ENCODE measurements at regions not wholly inside any gene's neighbourhood (a gene's known extent, or its start where the extent isn't known, plus 50 kb on each side); places are given as distances from the start of the nearest gene placed in this dataset.
A peak's percentile ranks its signal among the peaks of the same experiment; 100 is the strongest.

DNA sequence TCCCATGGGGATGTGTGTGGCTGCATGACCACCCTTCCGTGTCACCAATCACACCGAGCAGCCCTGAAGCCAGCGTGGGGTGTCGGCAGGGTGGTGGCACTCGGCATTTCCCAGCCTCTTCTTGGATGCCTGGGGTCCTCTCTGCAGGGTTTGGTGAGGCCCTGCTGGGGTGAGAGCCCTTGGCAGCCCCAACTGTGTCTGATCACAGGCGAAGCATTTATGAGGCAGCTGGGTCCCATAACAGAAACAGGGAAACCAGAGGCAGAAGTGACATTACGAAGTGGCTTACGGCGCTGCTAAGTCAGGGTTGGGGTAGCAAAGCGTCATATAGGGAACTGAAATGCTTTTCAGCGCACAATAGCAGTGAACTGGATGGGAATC lies 92.3 kb upstream of the SEPTIN5 start:
- intact Hi-C loops (cut with DNase I), result loop anchor here (10.0 kb wide), 1 partner anchor 127 kb away; no protein-coding TSS in a partner anchor

DNA sequence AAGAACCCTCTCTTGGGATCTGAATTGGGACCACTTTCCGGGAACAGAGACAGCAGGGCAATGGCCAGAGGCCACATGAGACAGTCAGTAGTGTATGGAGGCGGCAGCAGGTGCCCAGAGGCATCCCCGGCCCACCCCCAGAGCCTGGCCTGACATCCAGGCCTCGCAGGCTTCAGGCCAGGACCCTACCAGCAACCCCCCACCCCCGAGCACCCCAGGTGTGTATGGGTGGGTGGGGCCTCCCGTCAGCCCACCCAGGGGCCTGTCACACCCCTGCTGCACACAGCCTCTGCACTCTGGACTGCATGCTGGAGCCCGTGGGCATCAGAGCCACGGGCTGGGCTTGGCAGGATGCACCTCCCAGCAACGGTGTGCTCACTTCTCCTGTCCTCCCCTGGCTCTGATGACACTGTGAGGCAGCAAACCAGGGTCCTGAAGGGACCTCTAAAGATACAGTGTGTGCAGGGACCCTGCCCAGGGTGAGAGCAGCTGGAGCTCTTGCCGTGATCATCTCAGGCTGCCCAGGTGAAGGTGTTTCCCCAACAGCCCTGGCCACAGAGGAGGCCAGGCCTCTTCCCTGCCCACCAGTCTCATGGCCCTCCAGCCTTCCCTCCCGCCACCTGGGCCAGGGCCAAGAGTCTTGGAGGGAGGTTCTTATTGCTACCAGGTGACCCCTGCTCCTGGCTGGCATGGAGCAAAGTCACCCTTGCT lies 88.8 kb upstream of the SEPTIN5 start:
- TF ChIP-seq, protein P1, sequence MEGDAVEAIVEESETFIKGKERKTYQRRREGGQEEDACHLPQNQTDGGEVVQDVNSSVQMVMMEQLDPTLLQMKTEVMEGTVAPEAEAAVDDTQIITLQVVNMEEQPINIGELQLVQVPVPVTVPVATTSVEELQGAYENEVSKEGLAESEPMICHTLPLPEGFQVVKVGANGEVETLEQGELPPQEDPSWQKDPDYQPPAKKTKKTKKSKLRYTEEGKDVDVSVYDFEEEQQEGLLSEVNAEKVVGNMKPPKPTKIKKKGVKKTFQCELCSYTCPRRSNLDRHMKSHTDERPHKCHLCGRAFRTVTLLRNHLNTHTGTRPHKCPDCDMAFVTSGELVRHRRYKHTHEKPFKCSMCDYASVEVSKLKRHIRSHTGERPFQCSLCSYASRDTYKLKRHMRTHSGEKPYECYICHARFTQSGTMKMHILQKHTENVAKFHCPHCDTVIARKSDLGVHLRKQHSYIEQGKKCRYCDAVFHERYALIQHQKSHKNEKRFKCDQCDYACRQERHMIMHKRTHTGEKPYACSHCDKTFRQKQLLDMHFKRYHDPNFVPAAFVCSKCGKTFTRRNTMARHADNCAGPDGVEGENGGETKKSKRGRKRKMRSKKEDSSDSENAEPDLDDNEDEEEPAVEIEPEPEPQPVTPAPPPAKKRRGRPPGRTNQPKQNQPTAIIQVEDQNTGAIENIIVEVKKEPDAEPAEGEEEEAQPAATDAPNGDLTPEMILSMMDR (IDR thresholded peaks at IDR 0.05), result no peak
- H3K27ac ChIP-seq, result no peak overlapping the region
- H3K36me3 ChIP-seq, result no peaks in the 10 kb centered on the region
- no peaks in the 10 kb centered on the region for H3K27me3 ChIP-seq (ENCODE audit: low read depth)
- intact Hi-C loops (cut with DNase I), result loop anchor here (10.0 kb wide), 1 partner anchor 131 kb away; no protein-coding TSS in a partner anchor
- H3K4me3 ChIP-seq, result no peak overlapping the region
- no peak for DNase-seq
- H3K9me3 ChIP-seq, result no peaks in the 10 kb centered on the region
- peaks cover 32% of the 10 kb centered on the region for H3K4me1 ChIP-seq
- ATAC-seq, result no peak

More for the DNA sequence above, 92.3 kb upstream of the SEPTIN5 start:
- Histone ChIP-seq H3K27ac (peak overlapping the region; percentile 77), H3K27me3 (ENCODE audit: low read depth) (no peaks in the 10 kb centered on the region), H3K4me3 (no peak overlapping the region), H3K36me3 (no peaks in the 10 kb centered on the region), H3K9me3 (no peaks in the 10 kb centered on the region), H3K4me1 (peaks cover 23% of the 10 kb centered on the region)
- TF ChIP-seq, protein P1 (IDR thresholded peaks at IDR 0.05), result no peak
- DNase-seq (no peak), ATAC-seq (peak in 1 of 2 donors; percentile 30)

DNA sequence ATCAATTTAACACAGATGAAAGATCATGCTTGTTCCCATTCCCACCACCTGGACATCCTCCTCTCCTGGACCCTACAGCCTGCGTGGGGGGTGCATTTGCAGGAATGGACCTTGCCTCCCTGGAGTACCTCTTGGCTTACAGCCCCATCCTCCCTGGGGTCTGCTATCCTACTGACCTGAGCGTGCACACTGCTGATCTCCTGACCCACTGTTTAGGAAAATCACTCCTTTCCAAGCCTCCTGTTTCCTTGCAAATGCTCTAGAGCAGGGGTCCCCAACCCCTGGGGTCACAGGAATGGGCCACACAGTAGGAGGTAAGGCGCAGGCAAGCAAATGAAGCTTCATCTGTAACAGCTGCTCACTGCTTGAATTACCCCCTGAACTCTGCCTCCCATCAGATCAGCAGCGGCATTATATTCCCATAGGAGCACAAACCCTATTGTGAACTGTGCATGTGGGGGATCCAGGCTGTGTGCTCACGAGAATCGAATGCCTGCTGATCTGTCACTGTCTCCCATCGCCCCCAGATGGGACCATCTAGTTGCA lies 88.2 kb upstream of the SEPTIN5 start:
- Histone ChIP-seq H3K4me1 (peaks cover 25% of the 10 kb centered on the region), H3K27ac (no peak overlapping the region), H3K36me3 (no peaks in the 10 kb centered on the region), H3K27me3 (ENCODE audit: low read depth) (no peaks in the 10 kb centered on the region), H3K9me3 (no peaks in the 10 kb centered on the region), H3K4me3 (no peak overlapping the region)
- TF ChIP-seq, protein P1 (IDR thresholded peaks at IDR 0.05), result no peak
- intact Hi-C loops (cut with DNase I), result loop anchor here (10.0 kb wide), 1 partner anchor 131 kb away; no protein-coding TSS in a partner anchor
- DNase-seq (no peak), ATAC-seq (no peak)

DNA sequence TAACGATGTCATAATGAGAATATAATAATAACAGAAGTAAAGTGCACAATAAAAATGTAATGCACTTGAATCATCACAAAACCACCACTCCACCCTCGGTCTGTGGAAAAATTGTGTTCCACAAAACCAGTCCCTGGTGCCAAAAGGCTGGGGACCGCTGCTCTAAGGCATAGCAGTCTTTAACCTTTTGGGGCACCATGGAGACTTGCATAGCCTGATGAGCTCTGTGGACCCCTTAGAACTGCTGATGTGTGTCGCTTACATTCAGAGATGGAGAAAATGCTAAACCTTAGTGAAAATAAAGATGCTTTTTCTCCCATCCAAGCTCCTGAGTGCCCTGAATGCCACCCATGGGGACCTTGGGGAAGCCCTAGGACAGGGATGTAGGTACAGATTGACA lies 87.6 kb upstream of the SEPTIN5 start:
- DNase-seq (no peak), ATAC-seq (no peak)
- no peak overlapping the region for H3K4me3 ChIP-seq
- H3K27ac ChIP-seq, result no peak overlapping the region
- H3K36me3 ChIP-seq, result no peaks in the 10 kb centered on the region
- TF ChIP-seq, protein P1 (IDR thresholded peaks at IDR 0.05), result no peak
- no peaks in the 10 kb centered on the region for H3K27me3 ChIP-seq (ENCODE audit: low read depth)
- no peaks in the 10 kb centered on the region for H3K9me3 ChIP-seq
- intact Hi-C loops (cut with DNase I), result loop anchor here (10.0 kb wide), 1 partner anchor 132 kb away; no protein-coding TSS in a partner anchor
- peaks cover 20% of the 10 kb centered on the region for H3K4me1 ChIP-seq

DNA sequence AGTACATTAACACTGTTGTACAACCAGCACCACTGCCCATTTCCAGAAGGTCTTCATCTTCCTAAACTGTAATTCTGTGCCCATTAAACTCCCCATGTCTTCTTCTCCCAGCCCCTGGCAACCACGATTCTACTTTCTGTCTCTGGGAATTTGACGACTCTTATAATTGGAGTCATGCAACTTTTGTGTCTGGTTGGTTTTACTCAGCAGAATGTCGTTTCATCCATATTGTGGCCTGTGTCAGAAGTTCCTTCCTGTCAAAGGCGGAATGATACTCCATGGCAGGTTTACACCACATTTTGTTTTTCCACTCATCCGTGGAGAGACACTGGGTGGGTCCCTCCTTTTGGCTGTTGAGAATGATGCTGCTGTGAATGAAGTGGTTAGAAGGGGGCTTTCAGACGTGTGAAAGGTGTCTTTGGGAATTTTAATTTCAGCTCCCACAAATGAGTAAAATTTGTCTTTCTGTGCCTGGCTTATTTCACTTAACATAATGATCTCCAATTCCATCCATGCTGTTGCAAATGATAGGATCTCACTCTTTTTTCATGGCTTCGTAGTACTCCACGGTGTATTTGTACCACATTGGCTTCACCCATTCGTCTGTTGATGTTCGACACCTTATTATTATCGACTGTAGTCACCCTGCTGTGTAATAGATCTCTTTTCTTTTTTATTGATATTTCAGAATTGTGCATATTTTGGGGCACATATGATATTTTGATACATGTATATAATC lies 86.1 kb upstream of the SEPTIN5 start:
- no peak overlapping the region for H3K4me3 ChIP-seq
- intact Hi-C loops (cut with DNase I), result loop anchor here (10.0 kb wide), 1 partner anchor 133 kb away; no protein-coding TSS in a partner anchor
- TF ChIP-seq, protein P1 (IDR thresholded peaks at IDR 0.05), result no peak
- no peaks in the 10 kb centered on the region for H3K36me3 ChIP-seq
- no peaks in the 10 kb centered on the region for H3K9me3 ChIP-seq
- peaks cover 12% of the 10 kb centered on the region for H3K4me1 ChIP-seq
- H3K27me3 ChIP-seq (ENCODE audit: low read depth), result no peaks in the 10 kb centered on the region
- no peak overlapping the region for H3K27ac ChIP-seq
- DNase-seq, result no peak
- ATAC-seq, result no peak

Measured in lower lobe of right lung (tissue), 2 donors.